ENCODE measurements at regions not wholly inside any gene's neighbourhood (a gene's known extent, or its start where the extent isn't known, plus 50 kb on each side); places are given as distances from the start of the nearest gene placed in this dataset.

DNA sequence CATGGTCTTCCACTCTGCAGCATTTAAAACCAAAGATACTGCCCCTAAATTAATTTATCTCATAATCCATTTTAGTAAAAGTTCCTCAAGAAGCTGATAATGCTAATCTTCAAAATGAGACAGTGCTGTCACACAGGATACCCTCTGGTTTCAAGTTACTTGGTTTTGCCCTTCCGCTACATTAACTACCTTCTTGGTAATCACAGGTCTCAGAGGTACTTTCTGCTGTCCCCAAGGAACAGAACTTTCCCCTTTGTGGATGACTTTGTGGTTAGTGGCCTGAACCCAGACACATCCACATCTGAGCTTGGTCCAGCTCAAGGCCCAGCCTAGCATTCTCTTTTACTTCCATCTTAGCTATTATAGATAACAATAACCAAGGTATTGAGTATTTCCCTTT is 88.8 kb upstream of the TMEM26 start:
- H3K4me1 ChIP-seq (ENCODE audit: control insufficient read depth, insufficient read depth, low read length) = no peaks in the 10 kb centered on the region
- in situ Hi-C loops (cut with HindIII; ENCODE audit: low pct_unique_long_range_greater_than_20kb, low sequenced_read_pairs) = no loop called here
- intact Hi-C loops (cut with micrococcal nuclease; ENCODE audit: unreplicated experiment) = no loop called here
- H3K36me3 ChIP-seq (ENCODE audit: control insufficient read depth, insufficient read depth, low read length) = no peaks in the 10 kb centered on the region
- no TSS peak for BruUV-seq (replicated peaks)
- CTCF ChIA-PET = no interaction called here
- DNase-seq (ENCODE audit: low read depth, low spot score) (no peak), ATAC-seq (no peak)
- POLR2A ChIA-PET = no interaction called here
- no peaks in the 10 kb centered on the region for H3K27me3 ChIP-seq (ENCODE audit: control insufficient read depth, insufficient read depth, low read length)
- no peak for TF ChIP-seq POLR2AphosphoS5 (IDR thresholded peaks at IDR 0.05; ENCODE audit: low read depth, low read length)
- TF ChIP-seq, protein P1, sequence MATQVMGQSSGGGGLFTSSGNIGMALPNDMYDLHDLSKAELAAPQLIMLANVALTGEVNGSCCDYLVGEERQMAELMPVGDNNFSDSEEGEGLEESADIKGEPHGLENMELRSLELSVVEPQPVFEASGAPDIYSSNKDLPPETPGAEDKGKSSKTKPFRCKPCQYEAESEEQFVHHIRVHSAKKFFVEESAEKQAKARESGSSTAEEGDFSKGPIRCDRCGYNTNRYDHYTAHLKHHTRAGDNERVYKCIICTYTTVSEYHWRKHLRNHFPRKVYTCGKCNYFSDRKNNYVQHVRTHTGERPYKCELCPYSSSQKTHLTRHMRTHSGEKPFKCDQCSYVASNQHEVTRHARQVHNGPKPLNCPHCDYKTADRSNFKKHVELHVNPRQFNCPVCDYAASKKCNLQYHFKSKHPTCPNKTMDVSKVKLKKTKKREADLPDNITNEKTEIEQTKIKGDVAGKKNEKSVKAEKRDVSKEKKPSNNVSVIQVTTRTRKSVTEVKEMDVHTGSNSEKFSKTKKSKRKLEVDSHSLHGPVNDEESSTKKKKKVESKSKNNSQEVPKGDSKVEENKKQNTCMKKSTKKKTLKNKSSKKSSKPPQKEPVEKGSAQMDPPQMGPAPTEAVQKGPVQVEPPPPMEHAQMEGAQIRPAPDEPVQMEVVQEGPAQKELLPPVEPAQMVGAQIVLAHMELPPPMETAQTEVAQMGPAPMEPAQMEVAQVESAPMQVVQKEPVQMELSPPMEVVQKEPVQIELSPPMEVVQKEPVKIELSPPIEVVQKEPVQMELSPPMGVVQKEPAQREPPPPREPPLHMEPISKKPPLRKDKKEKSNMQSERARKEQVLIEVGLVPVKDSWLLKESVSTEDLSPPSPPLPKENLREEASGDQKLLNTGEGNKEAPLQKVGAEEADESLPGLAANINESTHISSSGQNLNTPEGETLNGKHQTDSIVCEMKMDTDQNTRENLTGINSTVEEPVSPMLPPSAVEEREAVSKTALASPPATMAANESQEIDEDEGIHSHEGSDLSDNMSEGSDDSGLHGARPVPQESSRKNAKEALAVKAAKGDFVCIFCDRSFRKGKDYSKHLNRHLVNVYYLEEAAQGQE (IDR thresholded peaks at IDR 0.05; ENCODE audit: insufficient read depth in 1 of 2, low read depth in 2 of 2, low read length in 1 of 2) = no peak
- TF ChIP-seq TCF7L2 (IDR thresholded peaks at IDR 0.05; ENCODE audit: low read depth, low read length) = no peak
- H3K9me3 ChIP-seq (ENCODE audit: control insufficient read depth, insufficient read depth, low read depth, low read length) = no peaks in the 10 kb centered on the region
- H3K27ac ChIP-seq (ENCODE audit: low read length) = no peak overlapping the region
- no peak overlapping the region for H3K4me3 ChIP-seq (ENCODE audit: low read depth in 2 of 2, low read length in 2 of 2)

GRCh38 chr10:61539876-61540275 is 86.7 kb upstream of the TMEM26 start:
- Histone ChIP-seq H3K4me1 (ENCODE audit: control insufficient read depth, insufficient read depth, low read length) (no peaks in the 10 kb centered on the region), H3K27ac (ENCODE audit: low read length) (no peak overlapping the region), H3K27me3 (ENCODE audit: control insufficient read depth, insufficient read depth, low read length) (no peaks in the 10 kb centered on the region), H3K36me3 (ENCODE audit: control insufficient read depth, insufficient read depth, low read length) (no peaks in the 10 kb centered on the region), H3K4me3 (ENCODE audit: low read depth in 2 of 2, low read length in 2 of 2) (no peak overlapping the region), H3K9me3 (ENCODE audit: control insufficient read depth, insufficient read depth, low read depth, low read length) (no peaks in the 10 kb centered on the region)
- ATAC-seq = no peak
- no TSS peak for BruUV-seq (replicated peaks)
- no peak for TF ChIP-seq POLR2AphosphoS5 (IDR thresholded peaks at IDR 0.05; ENCODE audit: low read depth, low read length)
- intact Hi-C loops (cut with micrococcal nuclease; ENCODE audit: unreplicated experiment) (no loop called here), in situ Hi-C loops (cut with HindIII; ENCODE audit: low pct_unique_long_range_greater_than_20kb, low sequenced_read_pairs) (no loop called here)
- ChIA-PET CTCF (no interaction called here), POLR2A (interaction anchor here (0.6 kb wide), 1 partner anchor 350 kb away, joined by 3 read pairs; no protein-coding TSS in a partner anchor)
- DNase-seq (ENCODE audit: low read depth, low spot score) = no peak

DNA sequence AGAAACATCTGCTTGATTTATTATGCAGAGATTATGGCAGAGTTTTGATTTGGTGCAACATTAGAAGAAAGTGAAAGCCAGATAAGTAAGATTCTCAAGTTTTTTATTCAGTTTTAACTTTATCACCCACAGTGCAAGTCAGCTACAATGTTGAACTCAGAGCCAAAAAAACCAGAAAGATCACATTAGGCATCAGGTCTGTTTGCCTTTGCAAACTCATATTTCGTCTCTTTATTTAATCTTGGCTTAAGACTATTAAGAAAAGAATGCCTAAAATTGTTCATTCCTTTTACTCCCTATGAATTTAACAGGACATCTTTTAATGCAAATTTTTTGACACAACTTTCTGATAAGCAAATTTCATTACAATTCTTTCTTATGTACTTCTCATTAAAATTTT is 76.0 kb upstream of the TMEM26 start:
- Histone ChIP-seq H3K4me1 (ENCODE audit: control insufficient read depth, insufficient read depth, low read length) (no peaks in the 10 kb centered on the region), H3K9me3 (ENCODE audit: control insufficient read depth, insufficient read depth, low read depth, low read length) (no peaks in the 10 kb centered on the region), H3K27me3 (ENCODE audit: control insufficient read depth, insufficient read depth, low read length) (no peaks in the 10 kb centered on the region), H3K27ac (ENCODE audit: low read length) (no peak overlapping the region), H3K36me3 (ENCODE audit: control insufficient read depth, insufficient read depth, low read length) (no peaks in the 10 kb centered on the region), H3K4me3 (ENCODE audit: low read depth in 2 of 2, low read length in 2 of 2) (no peak overlapping the region)
- BruUV-seq (replicated peaks) = no TSS peak
- POLR2A ChIA-PET = no interaction called here
- CTCF ChIA-PET = no interaction called here
- ATAC-seq (no peak), DNase-seq (ENCODE audit: low read depth, low spot score) (no peak)
- TF ChIP-seq, protein P2, sequence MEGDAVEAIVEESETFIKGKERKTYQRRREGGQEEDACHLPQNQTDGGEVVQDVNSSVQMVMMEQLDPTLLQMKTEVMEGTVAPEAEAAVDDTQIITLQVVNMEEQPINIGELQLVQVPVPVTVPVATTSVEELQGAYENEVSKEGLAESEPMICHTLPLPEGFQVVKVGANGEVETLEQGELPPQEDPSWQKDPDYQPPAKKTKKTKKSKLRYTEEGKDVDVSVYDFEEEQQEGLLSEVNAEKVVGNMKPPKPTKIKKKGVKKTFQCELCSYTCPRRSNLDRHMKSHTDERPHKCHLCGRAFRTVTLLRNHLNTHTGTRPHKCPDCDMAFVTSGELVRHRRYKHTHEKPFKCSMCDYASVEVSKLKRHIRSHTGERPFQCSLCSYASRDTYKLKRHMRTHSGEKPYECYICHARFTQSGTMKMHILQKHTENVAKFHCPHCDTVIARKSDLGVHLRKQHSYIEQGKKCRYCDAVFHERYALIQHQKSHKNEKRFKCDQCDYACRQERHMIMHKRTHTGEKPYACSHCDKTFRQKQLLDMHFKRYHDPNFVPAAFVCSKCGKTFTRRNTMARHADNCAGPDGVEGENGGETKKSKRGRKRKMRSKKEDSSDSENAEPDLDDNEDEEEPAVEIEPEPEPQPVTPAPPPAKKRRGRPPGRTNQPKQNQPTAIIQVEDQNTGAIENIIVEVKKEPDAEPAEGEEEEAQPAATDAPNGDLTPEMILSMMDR (IDR thresholded peaks at IDR 0.05) = no peak
- in situ Hi-C loops (cut with HindIII; ENCODE audit: low pct_unique_long_range_greater_than_20kb, low sequenced_read_pairs) (no loop called here), intact Hi-C loops (cut with micrococcal nuclease; ENCODE audit: unreplicated experiment) (no loop called here)

Data from Panc1 (cell line).